SK-N-SH treated with all-trans-retinoic acid at 6 μM for 48 hours (cell line): ENCODE measurements at regions not wholly inside any gene's neighbourhood (a gene's known extent, or its start where the extent isn't known, plus 50 kb on each side); places are given as distances from the start of the nearest gene placed in this dataset.

Experiments used
- ATAC-seq: fragments of 200-7000 bp; cut with Tn5 transposase; 3 replicates; pipeline ENCODE4 v1.9.1; 2020; ENCODE audit warnings: mild to moderate bottlenecking, moderate library complexity
- ARNTL ChIP-seq: fragments of 450-650 bp; formaldehyde crosslinking; IDR thresholded peaks from 2 replicates; pipeline ENCODE4 v1.5.0; 2020; ENCODE audit warnings: low read depth, mild to moderate bottlenecking, moderate library complexity, borderline replicate concordance
- CSDC2 ChIP-seq: fragments of 250-450 bp; sonication (Bioruptor Pico); IDR thresholded peaks from 2 replicates; pipeline ENCODE4 v1.5.0; 2020; ENCODE audit warnings: mild to moderate bottlenecking, moderate library complexity
- ESRRG ChIP-seq: fragments of 250-450 bp; sonication (Bioruptor Pico); IDR thresholded peaks from 2 replicates; pipeline ENCODE4 v1.6.1; 2021; ENCODE audit warnings: mild to moderate bottlenecking
- ISL1 ChIP-seq: fragments of 250-450 bp; sonication (Bioruptor Pico); IDR thresholded peaks from 2 replicates; pipeline ENCODE4 v2.1.2; 2022; ENCODE audit warnings: mild to moderate bottlenecking, moderate library complexity
- OSR1 ChIP-seq: fragments of 250-450 bp; sonication (Bioruptor Pico); IDR thresholded peaks from 2 replicates; pipeline ENCODE4 v1.8.0; 2022; ENCODE audit warnings: moderate library complexity, mild to moderate bottlenecking, inconsistent platforms
- PPARA ChIP-seq: fragments of 250-450 bp; sonication (Bioruptor Pico); IDR thresholded peaks from 2 replicates; pipeline ENCODE4 v1.5.0; 2020; ENCODE audit warnings: mild to moderate bottlenecking, borderline replicate concordance
- RARB ChIP-seq: fragments of 250-450 bp; sonication (Bioruptor Pico); IDR thresholded peaks from 2 replicates; pipeline ENCODE4 v1.8.0; 2021; ENCODE audit warnings: mild to moderate bottlenecking, moderate library complexity
- SNAI2 ChIP-seq: fragments of 250-450 bp; sonication (Bioruptor Pico); IDR thresholded peaks from 2 replicates; pipeline ENCODE4 v1.5.0; 2020; ENCODE audit warnings: mild to moderate bottlenecking, moderate library complexity
- TCF4 ChIP-seq: fragments of 250-450 bp; sonication (Bioruptor Pico); IDR thresholded peaks from 2 replicates; pipeline ENCODE4 v1.8.0; 2021; ENCODE audit warnings: mild to moderate bottlenecking, moderate library complexity, borderline replicate concordance
- TOX ChIP-seq: fragments of 250-450 bp; sonication (Bioruptor Pico); IDR thresholded peaks from 2 replicates; pipeline ENCODE4 v1.8.0; 2021; ENCODE audit warnings: mild to moderate bottlenecking, moderate library complexity, borderline replicate concordance
- ZC3H10 ChIP-seq: fragments of 250-450 bp; sonication (Bioruptor Pico); IDR thresholded peaks from 2 replicates; pipeline ENCODE4 v1.5.1; 2021; ENCODE audit warnings: mild to moderate bottlenecking, moderate library complexity
- ZFP30 ChIP-seq: fragments of 450-650 bp; formaldehyde crosslinking; IDR thresholded peaks from 2 replicates; pipeline ENCODE4 v1.5.0; 2022; ENCODE audit warnings: mild to moderate bottlenecking, moderate library complexity
- ZNF565 ChIP-seq: fragments of 450-650 bp; formaldehyde crosslinking; conservative IDR thresholded peaks from 2 replicates; pipeline ENCODE4 v1.5.0; 2020; ENCODE audit warnings: low read depth, mild to moderate bottlenecking, moderate library complexity
- ZNF70 ChIP-seq: fragments of 450-650 bp; formaldehyde crosslinking; IDR thresholded peaks from 2 replicates; pipeline ENCODE4 v1.5.0; 2020; ENCODE audit warnings: mild to moderate bottlenecking, moderate library complexity
- ZNF8 ChIP-seq: fragments of 450-650 bp; formaldehyde crosslinking; IDR thresholded peaks from 2 replicates; pipeline ENCODE4 v1.5.0; 2020; ENCODE audit warnings: mild to moderate bottlenecking, moderate library complexity
- TF ChIP-seq, protein P1 (sequence below): fragments of 250-450 bp; sonication (Bioruptor Pico); IDR thresholded peaks from 2 replicates; pipeline ENCODE4 v1.5.0; 2020; ENCODE audit warnings: mild to moderate bottlenecking, moderate library complexity
- TF ChIP-seq, protein P2 (sequence below): fragments of 250-450 bp; sonication (Bioruptor Pico); IDR thresholded peaks from 2 replicates; pipeline ENCODE4 v1.8.0; 2021; ENCODE audit warnings: low read depth, mild to moderate bottlenecking, moderate library complexity, borderline replicate concordance
- TF ChIP-seq, protein P3 (sequence below): fragments of 250-450 bp; sonication (Bioruptor Pico); IDR thresholded peaks from 2 replicates; pipeline ENCODE4 v1.5.1; 2020; ENCODE audit warnings: low read depth, mild to moderate bottlenecking, moderate library complexity
- TF ChIP-seq, protein P4 (sequence below): fragments of 250-450 bp; sonication (Bioruptor Pico); IDR thresholded peaks from 2 replicates; pipeline ENCODE4 v1.8.0; 2020; ENCODE audit warnings: mild to moderate bottlenecking, moderate library complexity, borderline replicate concordance
- TF ChIP-seq, protein P5 (sequence below): fragments of 250-450 bp; sonication (Bioruptor Pico); IDR thresholded peaks from 2 replicates; pipeline ENCODE4 v1.5.1; 2021; ENCODE audit warnings: mild to moderate bottlenecking, moderate library complexity

DNA sequence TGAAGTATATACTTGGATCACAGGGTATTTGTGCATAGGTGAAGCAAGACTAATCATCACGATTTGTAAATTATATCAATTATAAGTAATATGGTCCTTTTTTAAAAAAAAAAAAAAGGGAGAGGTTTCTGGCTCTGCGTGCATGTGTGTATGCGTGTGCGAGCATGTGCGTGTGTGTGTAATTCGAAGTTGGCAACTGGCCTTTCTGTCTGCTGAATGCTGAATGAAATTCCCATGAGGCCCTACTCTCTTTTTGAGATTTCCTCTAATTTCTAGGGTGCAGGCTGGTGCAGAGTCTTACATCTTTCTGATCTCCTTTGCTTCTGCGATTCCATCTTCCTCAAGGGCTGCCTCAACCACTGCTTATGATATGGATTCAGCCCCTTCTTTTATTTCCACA is 212.2 kb downstream of the URB2 start:
- TF ChIP-seq ZNF8 = no peak
- no peak for TF ChIP-seq SNAI2 (CRISPR knock-in tag)
- no peak for TF ChIP-seq ZNF565 (CRISPR knock-in tag)
- TF ChIP-seq OSR1 = no peak
- TF ChIP-seq, protein P1, sequence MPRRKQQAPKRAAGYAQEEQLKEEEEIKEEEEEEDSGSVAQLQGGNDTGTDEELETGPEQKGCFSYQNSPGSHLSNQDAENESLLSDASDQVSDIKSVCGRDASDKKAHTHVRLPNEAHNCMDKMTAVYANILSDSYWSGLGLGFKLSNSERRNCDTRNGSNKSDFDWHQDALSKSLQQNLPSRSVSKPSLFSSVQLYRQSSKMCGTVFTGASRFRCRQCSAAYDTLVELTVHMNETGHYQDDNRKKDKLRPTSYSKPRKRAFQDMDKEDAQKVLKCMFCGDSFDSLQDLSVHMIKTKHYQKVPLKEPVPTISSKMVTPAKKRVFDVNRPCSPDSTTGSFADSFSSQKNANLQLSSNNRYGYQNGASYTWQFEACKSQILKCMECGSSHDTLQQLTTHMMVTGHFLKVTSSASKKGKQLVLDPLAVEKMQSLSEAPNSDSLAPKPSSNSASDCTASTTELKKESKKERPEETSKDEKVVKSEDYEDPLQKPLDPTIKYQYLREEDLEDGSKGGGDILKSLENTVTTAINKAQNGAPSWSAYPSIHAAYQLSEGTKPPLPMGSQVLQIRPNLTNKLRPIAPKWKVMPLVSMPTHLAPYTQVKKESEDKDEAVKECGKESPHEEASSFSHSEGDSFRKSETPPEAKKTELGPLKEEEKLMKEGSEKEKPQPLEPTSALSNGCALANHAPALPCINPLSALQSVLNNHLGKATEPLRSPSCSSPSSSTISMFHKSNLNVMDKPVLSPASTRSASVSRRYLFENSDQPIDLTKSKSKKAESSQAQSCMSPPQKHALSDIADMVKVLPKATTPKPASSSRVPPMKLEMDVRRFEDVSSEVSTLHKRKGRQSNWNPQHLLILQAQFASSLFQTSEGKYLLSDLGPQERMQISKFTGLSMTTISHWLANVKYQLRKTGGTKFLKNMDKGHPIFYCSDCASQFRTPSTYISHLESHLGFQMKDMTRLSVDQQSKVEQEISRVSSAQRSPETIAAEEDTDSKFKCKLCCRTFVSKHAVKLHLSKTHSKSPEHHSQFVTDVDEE = no peak
- TF ChIP-seq, protein P2, sequence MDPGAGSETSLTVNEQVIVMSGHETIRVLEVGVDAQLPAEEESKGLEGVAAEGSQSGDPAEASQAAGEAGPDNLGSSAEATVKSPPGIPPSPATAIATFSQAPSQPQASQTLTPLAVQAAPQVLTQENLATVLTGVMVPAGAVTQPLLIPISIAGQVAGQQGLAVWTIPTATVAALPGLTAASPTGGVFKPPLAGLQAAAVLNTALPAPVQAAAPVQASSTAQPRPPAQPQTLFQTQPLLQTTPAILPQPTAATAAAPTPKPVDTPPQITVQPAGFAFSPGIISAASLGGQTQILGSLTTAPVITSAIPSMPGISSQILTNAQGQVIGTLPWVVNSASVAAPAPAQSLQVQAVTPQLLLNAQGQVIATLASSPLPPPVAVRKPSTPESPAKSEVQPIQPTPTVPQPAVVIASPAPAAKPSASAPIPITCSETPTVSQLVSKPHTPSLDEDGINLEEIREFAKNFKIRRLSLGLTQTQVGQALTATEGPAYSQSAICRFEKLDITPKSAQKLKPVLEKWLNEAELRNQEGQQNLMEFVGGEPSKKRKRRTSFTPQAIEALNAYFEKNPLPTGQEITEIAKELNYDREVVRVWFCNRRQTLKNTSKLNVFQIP = no peak
- TF ChIP-seq TCF4 (CRISPR knock-in tag) = no peak
- TF ChIP-seq, protein P3, sequence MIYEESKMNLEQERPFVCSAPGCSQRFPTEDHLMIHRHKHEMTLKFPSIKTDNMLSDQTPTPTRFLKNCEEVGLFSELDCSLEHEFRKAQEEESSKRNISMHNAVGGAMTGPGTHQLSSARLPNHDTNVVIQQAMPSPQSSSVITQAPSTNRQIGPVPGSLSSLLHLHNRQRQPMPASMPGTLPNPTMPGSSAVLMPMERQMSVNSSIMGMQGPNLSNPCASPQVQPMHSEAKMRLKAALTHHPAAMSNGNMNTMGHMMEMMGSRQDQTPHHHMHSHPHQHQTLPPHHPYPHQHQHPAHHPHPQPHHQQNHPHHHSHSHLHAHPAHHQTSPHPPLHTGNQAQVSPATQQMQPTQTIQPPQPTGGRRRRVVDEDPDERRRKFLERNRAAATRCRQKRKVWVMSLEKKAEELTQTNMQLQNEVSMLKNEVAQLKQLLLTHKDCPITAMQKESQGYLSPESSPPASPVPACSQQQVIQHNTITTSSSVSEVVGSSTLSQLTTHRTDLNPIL (CRISPR knock-in tag) = no peak
- no peak for TF ChIP-seq PPARA
- no peak for TF ChIP-seq CSDC2 (CRISPR knock-in tag)
- no peak for TF ChIP-seq ZC3H10 (CRISPR knock-in tag)
- TF ChIP-seq ARNTL = no peak
- no peak for TF ChIP-seq ZFP30
- TF ChIP-seq, protein P4, sequence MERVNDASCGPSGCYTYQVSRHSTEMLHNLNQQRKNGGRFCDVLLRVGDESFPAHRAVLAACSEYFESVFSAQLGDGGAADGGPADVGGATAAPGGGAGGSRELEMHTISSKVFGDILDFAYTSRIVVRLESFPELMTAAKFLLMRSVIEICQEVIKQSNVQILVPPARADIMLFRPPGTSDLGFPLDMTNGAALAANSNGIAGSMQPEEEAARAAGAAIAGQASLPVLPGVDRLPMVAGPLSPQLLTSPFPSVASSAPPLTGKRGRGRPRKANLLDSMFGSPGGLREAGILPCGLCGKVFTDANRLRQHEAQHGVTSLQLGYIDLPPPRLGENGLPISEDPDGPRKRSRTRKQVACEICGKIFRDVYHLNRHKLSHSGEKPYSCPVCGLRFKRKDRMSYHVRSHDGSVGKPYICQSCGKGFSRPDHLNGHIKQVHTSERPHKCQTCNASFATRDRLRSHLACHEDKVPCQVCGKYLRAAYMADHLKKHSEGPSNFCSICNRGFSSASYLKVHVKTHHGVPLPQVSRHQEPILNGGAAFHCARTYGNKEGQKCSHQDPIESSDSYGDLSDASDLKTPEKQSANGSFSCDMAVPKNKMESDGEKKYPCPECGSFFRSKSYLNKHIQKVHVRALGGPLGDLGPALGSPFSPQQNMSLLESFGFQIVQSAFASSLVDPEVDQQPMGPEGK (CRISPR knock-in tag) = no peak
- no peak for TF ChIP-seq ISL1 (CRISPR knock-in tag)
- no peak for TF ChIP-seq ZNF70 (CRISPR knock-in tag)
- TF ChIP-seq TOX = no peak
- no peak for TF ChIP-seq ESRRG (CRISPR knock-in tag)
- TF ChIP-seq, all 23 proteins: peak for 0

DNA sequence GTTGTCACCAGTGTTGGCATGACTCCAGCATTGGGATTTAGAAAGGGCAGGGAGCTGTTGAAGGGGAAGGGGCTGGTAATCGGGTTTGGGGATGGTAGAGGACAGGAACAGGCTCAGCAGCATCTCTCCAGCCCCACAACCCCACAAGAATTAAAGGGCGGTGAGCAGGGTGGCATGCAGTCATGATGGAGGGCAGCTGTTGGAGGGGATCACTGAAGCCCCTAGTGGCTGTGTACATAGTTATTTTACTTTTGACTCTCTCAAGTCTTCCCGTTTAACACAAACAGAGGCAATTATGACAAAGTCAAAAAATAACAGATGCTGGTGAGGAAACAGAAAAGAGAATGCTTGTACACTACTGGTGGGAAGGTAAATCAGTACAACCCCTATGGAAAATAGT is 213.8 kb downstream of the URB2 start:
- TF ChIP-seq ZNF70 (CRISPR knock-in tag) (no peak), RARB (no peak), OSR1 (no peak)
- TF ChIP-seq, protein P2 = no peak
- ATAC-seq = no peak

More for the DNA sequence above, 212.2 kb downstream of the URB2 start:
- no peak for ATAC-seq

DNA sequence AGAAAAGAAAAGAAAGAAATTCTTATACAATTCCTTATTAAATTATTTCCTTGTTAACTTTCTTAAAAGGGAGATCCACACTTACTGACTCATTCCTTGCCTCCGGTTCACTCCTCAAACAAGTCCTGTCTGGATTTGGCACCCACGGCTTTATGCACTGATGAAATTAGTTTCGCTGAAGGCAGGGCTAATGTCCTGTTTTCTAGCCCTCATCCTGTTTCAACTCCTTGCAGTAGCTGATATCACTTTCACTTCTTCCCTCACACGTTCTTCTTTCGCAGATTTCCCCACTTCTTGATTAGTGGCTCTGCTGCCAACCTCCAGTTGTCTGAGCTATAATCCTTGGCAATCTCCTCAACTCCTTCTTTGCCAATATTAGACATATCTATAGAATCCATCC is 215.2 kb downstream of the URB2 start:
- ATAC-seq = no peak
- TF ChIP-seq ZNF70 (CRISPR knock-in tag) (no peak), ZFP30 (no peak), TCF4 (CRISPR knock-in tag) (no peak)
- TF ChIP-seq, protein P3 (CRISPR knock-in tag) = no peak
- TF ChIP-seq, protein P5, sequence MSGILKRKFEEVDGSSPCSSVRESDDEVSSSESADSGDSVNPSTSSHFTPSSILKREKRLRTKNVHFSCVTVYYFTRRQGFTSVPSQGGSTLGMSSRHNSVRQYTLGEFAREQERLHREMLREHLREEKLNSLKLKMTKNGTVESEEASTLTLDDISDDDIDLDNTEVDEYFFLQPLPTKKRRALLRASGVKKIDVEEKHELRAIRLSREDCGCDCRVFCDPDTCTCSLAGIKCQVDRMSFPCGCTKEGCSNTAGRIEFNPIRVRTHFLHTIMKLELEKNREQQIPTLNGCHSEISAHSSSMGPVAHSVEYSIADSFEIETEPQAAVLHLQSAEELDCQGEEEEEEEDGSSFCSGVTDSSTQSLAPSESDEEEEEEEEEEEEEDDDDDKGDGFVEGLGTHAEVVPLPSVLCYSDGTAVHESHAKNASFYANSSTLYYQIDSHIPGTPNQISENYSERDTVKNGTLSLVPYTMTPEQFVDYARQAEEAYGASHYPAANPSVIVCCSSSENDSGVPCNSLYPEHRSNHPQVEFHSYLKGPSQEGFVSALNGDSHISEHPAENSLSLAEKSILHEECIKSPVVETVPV (CRISPR knock-in tag) = no peak
- TF ChIP-seq, all 23 proteins: peak for 0
